Stimulated activated CD4-positive, alpha-beta T cell treated with anti-CD3 and anti-CD28 coated beads, TNF-alpha, amount 100 ng/mL, for 48 hours (primary cell): ENCODE measurements at regions not wholly inside any gene's neighbourhood (a gene's known extent, or its start where the extent isn't known, plus 50 kb on each side); places are given as distances from the start of the nearest gene placed in this dataset.
"Not testable (repeated sequence)": the region's sequence is repeated elsewhere in the genome, so short reads cannot be mapped to it uniquely, and the experiment has no call there.

Experiments used
- DNase-seq, 3 donors: peaks; one replicate each; pipeline ENCODE4 v3.0.0-alpha.2; 2020; ENCODE audit warnings: low read depth in 3 of 3

GRCh38 chr10:36051500-36051991, 409.4 kb upstream of the FZD8 start:
- no peak for DNase-seq

GRCh38 chr10:36050763-36051499, 408.8 kb upstream of the FZD8 start:
- DNase-seq: no peak

- DNase-seq: no peak
Measured at GRCh38 chr10:36048780-36049179, 406.7 kb upstream of the FZD8 start.

- no peak for DNase-seq
Measured at GRCh38 chr10:36048236-36048635, 406.1 kb upstream of the FZD8 start.

GRCh38 chr10:36042135-36042534, 400.0 kb upstream of the FZD8 start:
- no peak for DNase-seq

GRCh38 chr10:36038316-36038955, 396.3 kb upstream of the FZD8 start:
- DNase-seq: no peak

- DNase-seq: no peak
Measured at GRCh38 chr10:36036137-36036536, 394.0 kb upstream of the FZD8 start.

GRCh38 chr10:36033808-36034207, 391.7 kb upstream of the FZD8 start:
- no peak for DNase-seq

- no peak for DNase-seq
Measured at GRCh38 chr10:36030516-36030915, 388.4 kb upstream of the FZD8 start.

- no peak for DNase-seq
Measured at GRCh38 chr10:36026656-36027390, 384.7 kb upstream of the FZD8 start.

- DNase-seq: no peak
Measured at GRCh38 chr10:36026081-36026480, 384.0 kb upstream of the FZD8 start.

- no peak for DNase-seq
Measured at GRCh38 chr10:36023939-36024338, 381.8 kb upstream of the FZD8 start.

GRCh38 chr10:36021096-36021495, 379.0 kb upstream of the FZD8 start:
- DNase-seq: no peak

GRCh38 chr10:36019749-36020148, 377.7 kb upstream of the FZD8 start:
- no peak for DNase-seq

- DNase-seq: no peak
Measured at GRCh38 chr10:36018996-36019395, 376.9 kb upstream of the FZD8 start.

- DNase-seq: no peak
Measured at GRCh38 chr10:36017137-36017536, 375.0 kb upstream of the FZD8 start.

GRCh38 chr10:36007369-36007768, 365.3 kb upstream of the FZD8 start:
- no peak for DNase-seq

GRCh38 chr10:36003688-36004087, 361.6 kb upstream of the FZD8 start:
- no peak for DNase-seq

GRCh38 chr10:36003031-36003600, 361.0 kb upstream of the FZD8 start:
- no peak for DNase-seq

GRCh38 chr10:36002445-36002844, 360.3 kb upstream of the FZD8 start:
- no peak for DNase-seq

GRCh38 chr10:36000754-36001153, 358.7 kb upstream of the FZD8 start:
- DNase-seq: not testable (repeated sequence)

- DNase-seq: no peak
Measured at GRCh38 chr10:35998026-35998425, 355.9 kb upstream of the FZD8 start.
